NCI-H1092 treated with DMSO at 0.1 percent for 48 hours (cell line): ENCODE measurements at regions not wholly inside any gene's neighbourhood (a gene's known extent, or its start where the extent isn't known, plus 50 kb on each side); places are given as distances from the start of the nearest gene placed in this dataset.

ENCODE experiments used
- DNase-seq: peaks from one replicate; lab custom pipeline; 2025; lab: John Stamatoyannopoulos, UW

DNA sequence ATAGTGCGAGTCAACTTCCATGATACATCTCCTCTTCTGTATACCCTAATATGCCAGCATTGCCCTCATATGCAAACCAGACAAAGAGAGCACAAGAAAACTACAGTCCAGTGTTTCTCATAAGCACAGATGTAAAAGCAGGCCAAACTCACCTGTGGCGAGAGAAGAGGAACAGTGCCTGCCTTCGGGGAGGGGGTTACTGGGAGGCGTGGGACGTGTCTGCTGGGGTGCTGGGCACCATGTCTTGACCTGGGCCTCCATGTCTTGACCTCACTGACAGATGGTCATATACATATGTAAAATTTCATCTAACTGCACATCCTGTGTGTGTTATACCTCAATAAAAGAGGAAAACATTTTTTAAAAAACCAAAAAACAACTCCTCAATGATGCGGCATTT, 159.3 kb upstream of the PPP1R26 start:
- DNase-seq, result no peak

DNA sequence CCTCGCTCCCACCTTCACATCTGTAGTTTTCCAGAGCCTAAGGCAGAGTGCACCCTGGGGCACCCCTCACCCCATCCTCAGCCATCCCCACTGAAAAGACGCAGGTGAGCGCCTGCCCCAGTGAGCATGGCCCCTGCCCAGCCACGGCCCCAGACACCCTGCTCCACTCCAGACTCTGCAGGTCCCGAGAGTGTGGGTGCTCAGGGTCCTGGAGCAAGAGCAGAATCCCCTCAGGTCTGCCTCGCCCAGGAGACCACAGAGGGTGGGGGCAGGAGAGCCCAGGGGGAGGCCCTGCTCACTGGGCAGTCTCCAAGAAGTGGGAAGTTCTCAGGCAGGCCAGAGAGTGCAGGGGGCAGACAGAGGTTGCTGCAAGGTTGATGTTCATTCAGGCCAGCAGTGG, 158.6 kb upstream of the PPP1R26 start:
- no peak for DNase-seq

DNA sequence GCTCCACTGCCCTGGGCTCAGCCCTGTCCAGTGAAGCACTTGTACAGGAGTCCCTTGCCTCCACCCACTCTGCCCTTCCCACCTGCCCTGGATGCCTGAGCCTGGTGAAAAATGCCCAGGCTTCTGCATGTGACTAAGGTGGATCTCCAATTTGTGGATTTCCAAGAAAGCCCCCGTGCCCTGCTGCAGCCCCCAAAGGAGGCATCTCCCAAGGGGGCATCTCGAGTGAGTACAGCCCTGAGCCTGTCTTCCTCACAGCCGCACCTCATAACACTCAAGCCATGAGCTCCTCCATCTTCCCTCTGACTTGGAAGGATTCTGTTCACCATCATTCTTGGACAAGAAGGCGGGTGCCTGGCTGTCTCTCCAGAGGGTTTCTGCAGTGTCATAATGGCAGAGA, 158.0 kb upstream of the PPP1R26 start:
- DNase-seq, result no peak

DNA sequence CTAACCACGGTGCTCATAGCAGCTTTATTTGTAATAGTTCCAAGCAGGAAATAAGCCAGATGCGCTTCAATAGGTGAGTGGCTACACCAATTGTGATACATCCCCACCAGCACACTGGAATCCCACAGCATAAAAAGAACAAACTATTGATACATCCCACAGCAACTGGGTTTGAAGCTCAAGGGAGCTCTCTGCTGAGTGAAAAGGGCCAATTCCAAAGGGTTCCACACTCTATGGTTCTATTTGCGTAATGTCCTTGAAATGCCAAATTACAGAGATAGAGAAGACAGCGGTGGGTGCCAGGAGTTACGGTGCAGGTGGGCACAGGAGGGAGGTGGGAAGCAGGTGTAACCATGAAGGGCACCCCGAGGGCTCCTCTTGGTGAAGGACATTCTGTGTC, 155.3 kb upstream of the PPP1R26 start:
- DNase-seq, result no peak

DNA sequence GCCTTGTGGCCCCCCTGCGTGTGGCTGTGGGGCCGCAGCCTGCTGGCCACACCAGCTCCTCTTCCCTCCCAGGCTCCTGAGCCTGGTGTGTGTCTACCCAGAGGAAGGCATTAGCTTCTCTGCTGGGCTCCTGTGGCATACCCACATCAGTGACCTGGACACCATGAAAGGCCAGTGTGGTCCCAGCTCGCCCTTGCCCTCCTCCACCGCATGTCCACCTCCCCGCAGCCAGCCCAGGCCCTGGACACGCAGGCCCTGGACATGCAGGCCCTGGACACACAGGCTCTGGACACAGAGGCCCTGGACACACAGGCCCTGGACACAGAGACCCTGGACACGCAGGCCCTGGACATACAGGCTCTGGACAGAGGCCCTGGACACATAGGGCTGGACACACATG, 153.4 kb upstream of the PPP1R26 start:
- no peak for DNase-seq

DNA sequence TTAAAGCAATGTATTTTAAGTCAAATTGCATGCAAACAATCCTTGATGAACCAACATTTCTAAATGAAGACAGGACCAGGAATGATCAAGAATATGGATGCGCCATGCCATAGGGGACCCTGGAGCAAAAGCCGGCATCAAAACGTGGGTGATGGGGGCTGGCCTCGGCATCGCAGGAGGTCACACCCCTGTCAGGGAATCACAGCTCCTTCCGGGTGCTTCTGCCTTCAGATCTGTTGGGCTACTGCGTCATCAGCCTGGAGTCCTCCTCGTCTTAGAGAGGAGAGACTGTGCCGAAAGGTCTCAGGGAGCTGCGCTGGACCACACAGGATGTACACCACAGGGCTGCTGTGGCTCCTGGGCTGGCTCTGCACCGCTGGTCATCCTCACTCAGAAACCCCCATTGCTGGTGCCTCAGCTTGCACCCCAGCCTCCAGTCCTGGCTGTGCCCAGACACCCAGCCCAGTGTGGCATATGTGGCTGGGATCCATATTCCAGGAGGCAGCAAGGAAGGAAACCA, 152.9 kb upstream of the PPP1R26 start:
- no peak for DNase-seq

DNA sequence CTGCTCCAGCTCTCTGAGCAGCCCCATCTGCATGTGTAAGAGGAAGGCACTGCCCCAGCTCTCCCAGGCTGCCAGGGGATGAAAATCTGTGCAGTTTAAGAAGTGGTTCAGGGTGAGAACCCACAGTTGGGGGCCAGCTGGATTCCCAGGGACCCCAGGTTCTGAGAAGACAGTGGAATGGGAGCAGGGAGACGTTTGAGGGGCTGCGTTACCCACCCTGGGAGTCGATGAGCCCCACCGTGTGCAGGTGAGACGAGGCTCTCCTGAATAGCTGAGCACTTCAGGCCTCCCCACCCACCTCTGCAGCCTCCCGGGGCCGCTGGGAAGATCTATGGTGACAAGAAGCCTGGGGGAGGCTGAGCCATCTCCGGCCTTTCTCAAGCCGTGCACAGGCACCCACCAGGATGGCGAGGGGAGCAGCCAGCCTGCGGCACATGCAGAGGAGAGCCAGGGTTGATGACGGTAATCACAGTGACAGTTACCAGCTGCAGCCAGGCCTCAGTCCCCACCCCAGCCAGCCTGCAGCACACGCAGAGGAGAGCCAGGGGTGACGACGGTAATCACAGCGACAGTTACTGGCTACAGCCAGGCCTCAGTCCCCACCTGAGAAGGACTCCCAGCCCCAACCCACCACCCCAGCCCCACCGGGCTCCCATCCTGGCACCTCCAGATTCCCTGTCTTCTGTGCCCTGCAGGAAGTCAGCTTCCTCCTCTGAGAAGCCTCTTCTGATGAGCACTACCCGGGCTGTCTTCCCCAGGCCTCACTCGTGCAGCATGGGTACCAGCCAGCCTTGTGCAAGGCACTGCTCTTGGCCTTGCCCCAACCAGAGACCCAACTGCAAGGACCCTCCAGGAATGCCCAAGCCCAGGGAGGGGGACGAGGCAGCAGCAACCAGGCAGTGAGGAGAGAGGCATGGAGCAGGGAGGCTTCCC, 150.8 kb upstream of the PPP1R26 start:
- no peak for DNase-seq

DNA sequence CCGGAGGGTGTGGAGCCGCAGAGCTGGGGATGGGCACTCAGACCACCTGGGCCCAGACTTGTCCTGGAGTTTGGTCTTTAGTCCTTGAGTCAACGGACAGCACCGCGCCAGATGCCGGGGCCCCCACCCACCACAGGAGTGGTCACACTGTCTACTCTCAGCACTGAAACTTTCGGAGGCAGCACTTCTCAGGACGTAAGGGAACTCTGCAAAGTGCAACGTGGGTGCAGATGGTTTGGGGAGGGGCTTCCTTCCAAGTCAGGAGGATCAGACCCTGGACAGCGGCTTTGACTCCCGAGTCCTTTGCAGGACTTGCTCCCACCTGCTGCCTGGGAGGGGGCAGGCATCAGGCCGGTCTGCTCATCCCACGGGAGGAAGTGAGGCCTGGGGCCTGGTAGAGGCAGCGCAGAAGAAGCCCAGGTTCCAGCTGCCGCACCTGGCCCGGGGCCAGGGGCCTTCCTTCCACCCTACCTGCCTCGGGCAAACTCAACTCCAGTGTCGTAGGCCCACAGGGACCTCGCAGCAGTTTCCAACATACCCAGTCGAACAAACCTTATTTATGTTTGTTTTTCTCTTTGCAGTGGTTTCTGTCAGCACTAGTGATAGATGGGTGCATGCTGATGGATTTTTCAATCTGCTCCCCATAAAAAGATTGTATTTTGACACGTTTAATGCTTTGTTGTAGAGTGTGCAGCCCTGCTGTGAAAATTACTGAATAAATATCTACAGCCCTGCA, 149.8 kb upstream of the PPP1R26 start:
- DNase-seq, result peak; percentile 69

DNA sequence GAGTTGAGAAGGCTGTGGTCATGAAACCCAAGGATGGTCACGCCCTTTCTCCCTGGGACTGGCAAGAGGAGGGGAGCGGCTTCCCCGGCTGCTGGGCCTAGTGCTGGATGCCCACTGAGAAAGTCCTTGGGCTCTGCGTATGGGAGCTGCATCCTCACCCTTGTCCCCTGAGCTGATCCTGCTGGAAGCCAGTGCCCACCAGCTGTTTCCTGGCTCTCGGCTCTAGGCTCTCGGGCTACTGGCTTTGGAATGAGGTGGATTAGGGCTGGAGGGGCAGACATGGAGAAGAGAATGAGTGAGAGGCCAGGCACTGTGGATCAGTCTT, 149.3 kb upstream of the PPP1R26 start:
- DNase-seq, result no peak

DNA sequence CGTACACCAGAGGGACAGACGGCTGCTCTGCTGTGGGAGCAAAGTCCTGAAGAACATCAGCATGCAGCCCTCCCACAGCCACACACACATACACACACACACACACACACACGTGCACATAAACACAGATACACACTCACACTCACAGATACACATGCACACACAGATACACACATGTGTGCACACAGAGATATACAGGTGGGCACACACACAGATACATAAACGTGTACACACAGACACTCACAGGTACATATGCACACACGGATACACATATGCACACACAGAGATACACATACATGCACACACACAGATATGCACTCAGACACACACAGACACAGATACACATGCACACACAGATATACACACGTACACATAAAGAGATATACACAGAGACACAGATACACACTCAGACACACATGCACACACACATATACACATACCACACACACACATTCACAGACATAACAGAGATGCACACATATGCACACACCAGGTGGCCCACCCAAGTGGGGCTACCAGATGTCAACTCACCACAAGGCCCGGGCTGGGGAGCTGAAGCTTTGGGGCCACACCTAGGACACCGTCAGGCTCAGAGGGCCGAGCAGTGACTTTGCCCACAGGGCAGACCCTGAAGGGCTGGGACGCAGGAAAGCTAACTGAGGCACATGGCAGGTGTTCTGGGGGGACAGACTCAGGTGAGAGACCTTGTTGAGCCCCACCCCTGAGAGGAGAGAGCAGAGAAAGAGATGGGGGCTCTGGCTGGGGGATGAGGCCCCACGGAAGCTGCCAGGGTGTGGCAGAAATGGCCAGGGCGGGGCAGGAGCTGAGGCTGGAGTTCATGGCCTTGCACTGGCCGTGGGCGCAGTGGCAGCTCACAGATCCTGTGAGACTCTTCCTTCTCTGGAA, 148.6 kb upstream of the PPP1R26 start:
- DNase-seq, result no peak

DNA sequence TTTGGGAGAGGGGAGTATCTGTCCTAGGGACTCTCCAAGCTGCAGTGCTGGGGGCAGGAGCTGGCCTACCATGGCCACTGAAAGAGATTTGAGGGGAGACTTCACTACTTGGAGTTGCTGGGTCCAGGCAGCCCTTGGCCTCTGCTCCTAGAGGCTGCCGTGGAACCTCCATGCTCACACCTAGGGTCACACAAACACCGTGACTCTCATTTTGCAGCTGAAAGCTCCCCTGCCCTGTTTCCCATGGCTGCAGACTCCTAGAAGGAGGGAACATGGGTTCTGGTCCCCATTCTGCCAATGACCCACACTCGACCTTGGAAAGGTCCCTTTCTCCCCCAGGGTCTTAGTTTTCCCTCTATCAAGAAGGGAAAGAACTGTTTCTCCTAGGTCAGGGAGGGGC, 147.1 kb upstream of the PPP1R26 start:
- DNase-seq, result no peak

DNA sequence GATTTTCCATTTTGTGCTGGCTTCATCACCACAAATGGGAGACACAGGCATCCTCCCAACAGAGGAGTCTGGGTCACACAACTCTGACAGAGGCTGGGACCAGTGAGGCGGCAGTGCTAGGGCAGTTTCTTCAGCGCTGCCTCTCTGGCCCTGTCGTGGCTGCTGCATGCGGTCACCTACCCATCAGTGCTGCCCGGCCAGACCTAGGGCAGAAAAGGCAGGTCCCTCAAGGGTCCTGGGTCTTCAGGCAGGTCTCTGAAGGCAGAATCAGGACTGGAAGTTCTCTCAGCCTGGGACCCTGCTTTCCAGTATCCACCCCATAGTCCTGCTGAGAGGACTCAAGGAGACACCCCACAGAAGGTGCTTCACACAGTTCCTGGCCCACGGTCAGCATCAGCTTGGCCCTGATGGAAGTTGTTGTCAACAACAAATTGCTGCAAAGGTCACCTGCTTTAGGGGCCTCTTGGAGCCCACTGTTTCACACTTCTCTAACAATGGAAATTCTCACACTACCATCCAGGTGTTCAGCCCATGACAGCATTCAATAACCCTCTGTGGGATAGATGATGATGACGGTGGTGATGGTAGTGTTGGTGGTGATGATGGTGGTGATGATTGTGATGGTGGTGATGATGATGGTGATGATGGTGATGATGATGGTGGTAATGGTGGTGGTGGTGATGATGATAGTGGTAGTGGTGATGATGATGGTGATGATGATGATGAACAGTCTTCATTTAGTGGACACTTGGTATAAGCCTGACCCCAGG, 146.4 kb upstream of the PPP1R26 start:
- no peak for DNase-seq

DNA sequence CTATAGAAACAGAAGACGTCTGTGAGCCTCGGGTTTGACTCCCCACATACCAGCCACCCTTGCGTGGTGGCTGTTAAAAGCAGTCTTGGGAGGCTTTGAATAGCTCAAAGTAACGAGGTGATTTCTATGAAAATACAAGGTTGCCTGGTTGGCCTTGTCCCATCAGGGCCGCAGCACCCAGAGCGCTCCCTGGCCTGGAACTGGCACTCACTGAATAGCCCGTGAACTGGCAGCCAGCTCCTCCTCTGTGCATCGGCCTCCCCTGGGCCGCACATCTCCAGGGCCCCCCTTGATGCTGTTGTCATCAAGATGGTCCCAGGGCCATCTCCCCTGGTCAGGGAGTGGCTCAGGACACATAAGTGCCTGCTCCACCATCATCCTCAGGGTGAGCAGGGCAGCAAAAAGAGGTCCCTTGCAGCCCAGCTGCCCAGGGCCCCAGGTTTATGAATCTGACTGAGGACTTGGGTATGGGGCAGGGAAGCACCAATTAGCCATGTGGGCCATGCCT, 144.6 kb upstream of the PPP1R26 start:
- DNase-seq, result no peak

DNA sequence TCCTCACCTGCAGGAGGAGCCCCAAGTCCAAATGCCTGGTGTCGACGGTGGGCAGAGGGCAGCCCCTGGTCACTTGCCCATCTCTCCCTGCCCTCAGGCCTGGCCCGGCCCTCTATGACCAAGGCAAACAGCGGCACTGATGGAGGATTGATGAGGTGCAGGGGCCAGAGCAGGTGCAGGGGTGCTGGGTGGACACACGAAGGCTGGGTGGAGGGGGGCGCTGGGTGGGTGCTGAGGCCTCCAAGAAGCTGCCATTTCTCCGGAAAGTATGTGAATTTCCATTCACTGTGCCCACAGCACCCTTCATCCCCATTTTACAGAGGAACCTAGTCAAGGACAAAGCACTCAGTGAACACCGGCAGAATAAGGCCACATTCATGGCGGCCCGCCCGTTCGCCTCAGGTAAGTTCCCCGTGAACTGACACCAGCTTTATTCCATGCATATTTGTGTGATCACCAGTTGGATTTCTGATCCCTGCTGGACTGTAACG, 143.8 kb upstream of the PPP1R26 start:
- DNase-seq, result no peak

DNA sequence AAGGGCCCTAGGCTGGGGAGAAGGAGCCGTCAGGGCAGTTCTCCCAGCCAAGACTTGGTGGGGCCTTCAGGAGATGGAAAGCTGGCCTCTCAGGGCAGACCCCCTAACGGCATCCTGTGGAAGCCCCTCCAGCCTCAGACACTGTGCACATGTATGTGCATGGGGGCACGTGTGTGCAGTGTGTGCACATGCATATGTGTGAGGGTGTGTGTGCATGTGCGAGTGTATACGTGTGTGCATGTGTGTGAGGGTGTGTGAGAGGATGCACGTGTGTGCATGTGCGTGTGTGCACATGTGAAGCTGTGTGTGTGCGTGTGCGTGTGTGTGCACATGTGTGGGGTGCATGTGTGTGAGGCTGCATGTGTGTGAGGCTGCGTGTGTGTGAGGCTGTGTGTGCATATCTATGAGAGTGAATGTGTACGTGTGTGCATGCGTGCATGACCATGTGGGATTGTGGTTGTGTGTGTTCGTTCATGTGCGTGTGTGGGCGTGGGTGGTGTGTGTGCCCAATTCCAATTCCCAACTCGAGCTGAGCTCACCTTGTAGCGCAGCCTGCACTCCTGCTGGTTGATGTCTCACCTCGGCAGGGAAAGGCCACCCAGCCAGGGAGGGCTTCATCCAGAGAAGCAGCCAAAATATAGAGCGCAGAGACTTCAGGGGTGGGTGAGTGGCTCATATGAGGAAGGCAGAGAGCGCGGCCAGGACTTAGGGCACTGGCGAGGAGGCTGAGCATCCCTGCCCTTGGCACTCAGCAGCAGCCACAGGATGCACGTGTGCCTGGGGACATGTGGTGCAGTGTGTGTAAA, 142.7 kb upstream of the PPP1R26 start:
- DNase-seq, result no peak

DNA sequence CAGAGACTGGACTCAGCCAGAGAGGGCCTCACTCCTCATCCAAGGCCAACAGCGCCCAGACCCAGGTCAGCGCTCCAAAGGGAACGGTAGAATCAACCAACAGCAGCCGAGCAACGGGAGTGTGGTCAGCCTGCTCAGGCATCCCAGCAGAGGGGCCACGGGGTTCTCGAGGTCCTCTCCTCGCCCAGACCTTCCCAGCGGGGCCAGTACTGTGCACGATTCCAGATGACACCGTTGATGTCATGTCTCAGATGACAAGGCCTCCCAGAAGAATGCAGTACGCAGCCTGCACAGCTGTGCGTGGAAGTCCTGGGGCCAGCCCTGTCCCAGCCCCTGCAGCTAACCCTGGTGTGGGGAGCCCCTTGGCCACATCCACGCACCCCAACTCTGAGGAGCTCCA, 141.0 kb upstream of the PPP1R26 start:
- DNase-seq, result no peak

DNA sequence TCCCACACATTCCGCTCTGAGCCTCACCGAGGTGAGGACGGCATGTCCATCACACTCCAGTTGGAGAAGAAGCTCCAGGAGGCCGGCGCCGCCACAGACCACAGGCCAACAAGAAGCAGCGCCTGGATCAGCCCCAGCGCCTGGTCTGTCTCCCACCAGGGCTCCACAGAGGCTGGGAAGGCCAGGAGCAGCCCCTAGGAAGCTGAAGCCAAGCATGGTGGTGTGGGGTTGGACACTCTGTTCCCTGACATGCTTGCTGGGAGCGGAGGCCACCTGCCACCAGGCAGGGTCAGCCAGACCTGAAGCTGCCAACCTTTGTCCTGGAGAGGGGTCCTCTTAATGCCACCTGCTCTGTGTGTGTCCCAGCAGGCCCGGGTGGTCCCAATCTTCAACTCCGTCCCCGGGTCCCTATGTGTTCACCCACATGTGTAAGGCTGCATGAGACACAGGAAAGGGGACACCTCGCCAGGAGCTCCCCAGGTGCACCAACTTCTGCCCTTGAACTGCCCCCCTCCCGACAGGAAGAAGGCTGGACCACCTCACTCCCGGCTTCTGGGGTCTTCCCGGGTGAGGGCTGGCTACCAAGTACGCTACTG, 140.1 kb upstream of the PPP1R26 start:
- DNase-seq, result no peak

DNA sequence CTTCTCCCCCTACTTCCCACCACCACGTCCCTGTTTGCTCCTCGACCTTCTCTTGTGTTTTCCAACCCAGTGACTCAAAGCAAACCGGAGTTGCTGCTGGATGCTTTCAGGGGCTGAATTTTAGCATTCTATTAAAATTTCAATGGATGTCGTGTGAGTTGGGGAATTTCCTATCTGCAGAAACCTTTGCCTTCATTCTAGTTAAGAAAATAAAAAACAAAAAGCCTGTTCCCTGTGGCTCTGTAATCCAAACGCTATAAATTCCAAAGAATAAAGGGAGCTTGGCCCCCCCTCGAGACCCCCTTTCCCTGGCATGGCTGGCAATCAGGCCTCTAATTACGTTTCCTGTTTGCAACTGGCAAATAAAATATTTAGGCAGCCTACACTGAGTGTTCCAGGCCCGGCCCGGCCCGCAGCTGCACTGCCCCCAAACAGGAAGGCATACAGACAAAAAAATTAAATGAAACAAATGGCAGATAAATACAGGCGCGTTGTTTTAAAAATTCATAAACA, 139.4 kb upstream of the PPP1R26 start:
- no peak for DNase-seq

DNA sequence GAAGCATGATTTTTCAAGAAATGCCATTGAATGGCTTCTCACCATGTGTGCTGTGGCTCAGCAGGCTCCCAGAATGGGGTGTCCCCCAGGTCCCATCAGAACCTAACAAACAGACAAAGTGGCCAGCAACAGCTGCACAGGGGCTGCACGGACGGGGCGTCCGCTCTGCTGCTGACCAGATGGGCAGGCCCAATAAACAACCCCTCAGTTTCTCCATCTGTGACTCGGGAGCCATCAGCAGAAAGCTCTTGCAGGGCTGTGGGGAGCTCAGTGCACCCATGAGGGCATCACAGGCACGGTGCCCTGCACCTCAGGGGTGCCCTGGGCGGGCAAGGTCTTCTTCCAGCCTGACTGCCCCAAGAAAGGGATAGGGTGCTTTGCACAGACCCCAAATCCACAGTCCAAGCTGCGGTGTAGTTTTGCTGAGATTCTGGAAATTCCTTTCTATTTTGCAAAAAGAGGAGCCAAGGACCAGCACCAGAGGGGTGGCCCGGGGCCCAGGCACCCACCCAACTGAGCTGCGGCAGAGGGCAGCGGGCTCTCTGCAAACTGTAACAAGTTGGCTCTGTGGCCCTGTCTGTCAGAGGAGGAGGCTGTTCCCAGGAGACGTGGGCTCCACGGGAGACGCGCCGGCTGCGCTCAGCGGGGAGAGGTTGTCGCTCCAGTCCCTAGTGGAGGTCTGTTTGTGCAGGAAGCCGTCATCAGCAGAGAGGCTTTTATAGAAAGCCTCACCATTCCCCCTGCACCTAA, 138.7 kb upstream of the PPP1R26 start:
- no peak for DNase-seq
